SU-DHL-6 (cell line): ENCODE measurements at regions not wholly inside any gene's neighbourhood (a gene's known extent, or its start where the extent isn't known, plus 50 kb on each side); places are given as distances from the start of the nearest gene placed in this dataset.

Experiments used
- H2AFZ ChIP-seq: fragments of 200-600 bp; sonication (generic); 2 replicates; pipeline ENCODE4 v1.6.1; 2014; ENCODE audit warnings: low read depth, mild to moderate bottlenecking, moderate library complexity, mixed read lengths, antibody characterized with exemption, low read length; ENCODE audit not compliant: severe bottlenecking
- H3F3A ChIP-seq: fragments of 200-600 bp; shearing (Covaris generic); 2 replicates; pipeline ENCODE4 v1.6.0; 2016; ENCODE audit warnings: antibody characterized with exemption, mild to moderate bottlenecking; ENCODE audit not compliant: insufficient read depth
- H3K27ac ChIP-seq: fragments of 200-600 bp; sonication (generic); 2 replicates; pipeline ENCODE4 v1.5.1; 2016; ENCODE audit warnings: low read depth, mild to moderate bottlenecking, low read length, moderate library complexity, mixed read lengths
- H3K27me3 ChIP-seq: fragments of 200-600 bp; sonication (generic), shearing (Covaris generic); 2 replicates; pipeline ENCODE4 v1.6.0; 2014; ENCODE audit warnings: mild to moderate bottlenecking, low read length
- H3K36me3 ChIP-seq: fragments of 200-600 bp; sonication (generic); 2 replicates; pipeline ENCODE4 v1.6.1; 2014; ENCODE audit warnings: mild to moderate bottlenecking, low read length, mixed read lengths
- H3K4me2 ChIP-seq: fragments of 300-600, 200-600 bp; shearing (Covaris generic), sonication (generic); 2 replicates; pipeline ENCODE4 v1.6.0; 2014; ENCODE audit warnings: low read length, low read depth, mild to moderate bottlenecking; ENCODE audit not compliant: poor library complexity, severe bottlenecking
- H3K4me3 ChIP-seq: fragments of 200-600 bp; sonication (generic); 2 replicates; pipeline ENCODE4 v1.5.1; 2014; ENCODE audit warnings: antibody characterized with exemption, low read length, mild to moderate bottlenecking, mixed read lengths; ENCODE audit not compliant: insufficient read depth, poor library complexity, severe bottlenecking
- H3K79me2 ChIP-seq: fragments of 200-600 bp; sonication (generic); 2 replicates; pipeline ENCODE4 v1.6.1; 2014; ENCODE audit warnings: mild to moderate bottlenecking, low read length, moderate library complexity; ENCODE audit not compliant: insufficient read depth
- H3K9ac ChIP-seq: fragments of 200-600 bp; sonication (generic); 2 replicates; pipeline ENCODE4 v1.7.0; 2014; ENCODE audit warnings: mild to moderate bottlenecking, low read length
- H3K9me2 ChIP-seq: fragments of 200-600 bp; sonication (generic); replicated peaks from 2 replicates; pipeline ENCODE4 v1.6.1; 2014; ENCODE audit warnings: low read length; ENCODE audit not compliant: insufficient read depth
- H3K9me3 ChIP-seq: fragments of 200-600 bp; sonication (generic); 2 replicates; pipeline ENCODE4 v1.6.1; 2014; ENCODE audit warnings: low read length, mixed read lengths; ENCODE audit not compliant: insufficient read depth
- H4K20me1 ChIP-seq: fragments of 200-600 bp; sonication (generic); 2 replicates; pipeline ENCODE4 v1.6.1; 2014; ENCODE audit warnings: low read depth, mild to moderate bottlenecking, antibody characterized with exemption, low read length, moderate library complexity, mixed read lengths
- EZH2phosphoT487 ChIP-seq: fragments of 200-600 bp; sonication (generic), shearing (Covaris generic); conservative IDR thresholded peaks from 2 replicates; pipeline ENCODE4 v1.6.1; 2018; ENCODE audit warnings: mild to moderate bottlenecking, antibody characterized with exemption, low read length, moderate library complexity, mixed read lengths
- TF ChIP-seq, protein P1 (sequence below): fragments of 200-600 bp; sonication (generic); IDR thresholded peaks from one replicate; pipeline ENCODE4 v1.5.1; 2017; ENCODE audit warnings: antibody characterized with exemption, mild to moderate bottlenecking, low read length, moderate library complexity; ENCODE audit not compliant: insufficient read depth, poor library complexity, severe bottlenecking

DNA sequence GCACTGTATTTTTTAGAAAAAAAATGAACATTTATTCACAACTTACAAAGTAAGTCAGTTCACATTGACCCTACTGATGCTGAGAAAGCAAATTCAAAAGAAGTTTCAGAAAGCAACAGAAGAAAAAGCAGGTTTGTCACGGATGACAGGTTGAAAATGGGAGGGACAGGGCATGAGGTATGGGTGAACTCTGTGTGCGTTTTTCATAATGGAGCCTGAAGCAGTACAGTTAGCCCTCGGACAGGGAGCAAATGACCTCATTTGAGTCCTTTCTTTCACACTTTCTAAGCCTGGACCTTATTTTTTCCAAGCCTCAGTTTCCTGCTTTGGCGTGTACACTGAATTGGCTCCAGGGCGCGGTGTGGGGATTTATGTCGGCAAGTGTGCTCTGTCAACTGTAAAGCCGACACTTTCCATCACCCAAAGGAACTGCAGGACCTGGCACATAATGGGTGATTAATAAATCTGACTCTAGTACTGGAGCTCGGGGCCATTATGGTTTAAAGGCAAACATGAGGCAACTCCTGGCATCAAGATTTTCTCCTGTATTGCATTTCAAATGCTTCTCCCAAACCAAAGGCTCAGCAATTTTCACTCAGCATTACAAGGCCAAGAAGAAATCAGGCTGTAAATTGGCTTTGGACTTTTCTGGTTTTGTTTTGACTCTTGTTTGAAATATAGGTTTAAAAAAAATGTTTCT, 345.5 kb upstream of the DUSP10 start:
- no peak overlapping the region for H2AFZ ChIP-seq
- H3K9me2 ChIP-seq = no peaks in the 10 kb centered on the region
- H3F3A ChIP-seq = no peaks in the 10 kb centered on the region
- H3K79me2 ChIP-seq = no peaks in the 10 kb centered on the region
- no peak overlapping the region for H3K27ac ChIP-seq
- no peaks in the 10 kb centered on the region for H3K27me3 ChIP-seq
- no peak overlapping the region for H3K9ac ChIP-seq
- H3K36me3 ChIP-seq = no peaks in the 10 kb centered on the region
- TF ChIP-seq, protein P1, sequence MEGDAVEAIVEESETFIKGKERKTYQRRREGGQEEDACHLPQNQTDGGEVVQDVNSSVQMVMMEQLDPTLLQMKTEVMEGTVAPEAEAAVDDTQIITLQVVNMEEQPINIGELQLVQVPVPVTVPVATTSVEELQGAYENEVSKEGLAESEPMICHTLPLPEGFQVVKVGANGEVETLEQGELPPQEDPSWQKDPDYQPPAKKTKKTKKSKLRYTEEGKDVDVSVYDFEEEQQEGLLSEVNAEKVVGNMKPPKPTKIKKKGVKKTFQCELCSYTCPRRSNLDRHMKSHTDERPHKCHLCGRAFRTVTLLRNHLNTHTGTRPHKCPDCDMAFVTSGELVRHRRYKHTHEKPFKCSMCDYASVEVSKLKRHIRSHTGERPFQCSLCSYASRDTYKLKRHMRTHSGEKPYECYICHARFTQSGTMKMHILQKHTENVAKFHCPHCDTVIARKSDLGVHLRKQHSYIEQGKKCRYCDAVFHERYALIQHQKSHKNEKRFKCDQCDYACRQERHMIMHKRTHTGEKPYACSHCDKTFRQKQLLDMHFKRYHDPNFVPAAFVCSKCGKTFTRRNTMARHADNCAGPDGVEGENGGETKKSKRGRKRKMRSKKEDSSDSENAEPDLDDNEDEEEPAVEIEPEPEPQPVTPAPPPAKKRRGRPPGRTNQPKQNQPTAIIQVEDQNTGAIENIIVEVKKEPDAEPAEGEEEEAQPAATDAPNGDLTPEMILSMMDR = no peak
- no peak for TF ChIP-seq EZH2phosphoT487
- H3K4me2 ChIP-seq = no peak overlapping the region
- no peaks in the 10 kb centered on the region for H3K9me3 ChIP-seq
- H3K4me3 ChIP-seq = no peak overlapping the region
- no peaks in the 10 kb centered on the region for H4K20me1 ChIP-seq

DNA sequence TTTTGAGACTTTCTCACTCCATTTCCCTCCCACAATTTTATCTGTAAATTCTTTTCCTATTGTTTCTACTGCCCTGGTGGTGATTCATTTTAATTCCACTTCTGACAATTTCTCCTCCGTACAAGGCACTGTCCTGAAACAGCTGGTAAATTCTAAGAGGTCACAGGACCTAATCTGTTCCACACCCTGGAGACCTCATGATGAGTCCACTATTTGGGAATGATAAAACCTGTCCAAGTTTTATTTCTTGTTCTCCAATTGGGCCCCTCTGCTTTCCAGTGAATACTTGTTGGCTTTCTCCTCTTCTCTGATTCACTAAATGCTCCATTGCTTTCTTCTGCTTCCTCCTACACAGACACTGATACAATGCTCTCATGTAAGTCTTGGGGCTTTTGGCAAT, 343.1 kb upstream of the DUSP10 start:
- H3K4me2 ChIP-seq = no peak overlapping the region
- no peaks in the 10 kb centered on the region for H3K9me2 ChIP-seq
- H3K4me3 ChIP-seq = no peak overlapping the region
- no peaks in the 10 kb centered on the region for H3K9me3 ChIP-seq
- no peak overlapping the region for H3K9ac ChIP-seq
- H3F3A ChIP-seq = no peaks in the 10 kb centered on the region
- H3K27ac ChIP-seq = no peak overlapping the region
- H4K20me1 ChIP-seq = no peaks in the 10 kb centered on the region
- TF ChIP-seq, protein P1 = no peak
- no peak for TF ChIP-seq EZH2phosphoT487
- no peak overlapping the region for H2AFZ ChIP-seq
- no peaks in the 10 kb centered on the region for H3K79me2 ChIP-seq
- no peaks in the 10 kb centered on the region for H3K27me3 ChIP-seq
- H3K36me3 ChIP-seq = no peaks in the 10 kb centered on the region

DNA sequence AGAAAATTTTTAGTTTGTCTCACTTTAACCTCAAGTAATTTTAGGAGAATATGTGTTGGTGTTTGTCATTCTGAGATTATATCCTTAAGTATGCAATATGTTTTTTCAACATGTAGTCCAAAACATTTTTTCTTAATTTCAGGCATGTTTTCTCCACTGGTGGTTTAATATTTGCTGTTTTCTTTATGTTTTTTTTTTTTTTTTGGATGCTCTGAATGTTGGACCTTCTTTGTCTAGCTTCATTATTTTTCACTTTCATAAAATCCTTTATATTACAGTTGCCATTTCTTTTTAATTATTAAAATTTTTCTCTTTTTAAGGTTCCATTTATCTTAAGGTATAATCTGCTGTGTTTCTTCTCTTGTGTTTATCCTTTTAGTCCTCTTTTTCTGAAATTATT, 342.2 kb upstream of the DUSP10 start:
- TF ChIP-seq, protein P1 = no peak
- TF ChIP-seq EZH2phosphoT487 = no peak
- no peaks in the 10 kb centered on the region for H3K79me2 ChIP-seq

More for the DNA sequence above, 342.2 kb upstream of the DUSP10 start:
- Histone ChIP-seq H3K27ac (no peak overlapping the region), H3K4me3 (no peak overlapping the region), H3K9me2 (no peaks in the 10 kb centered on the region), H3K4me2 (no peak overlapping the region), H3K9ac (no peak overlapping the region), H2AFZ (no peak overlapping the region), H4K20me1 (no peaks in the 10 kb centered on the region), H3K36me3 (no peaks in the 10 kb centered on the region), H3K9me3 (no peaks in the 10 kb centered on the region), H3F3A (no peaks in the 10 kb centered on the region), H3K27me3 (no peaks in the 10 kb centered on the region)
